ENCODE measurements at regions not wholly inside any gene's neighbourhood (a gene's known extent, or its start where the extent isn't known, plus 50 kb on each side); places are given as distances from the start of the nearest gene placed in this dataset.

DNA sequence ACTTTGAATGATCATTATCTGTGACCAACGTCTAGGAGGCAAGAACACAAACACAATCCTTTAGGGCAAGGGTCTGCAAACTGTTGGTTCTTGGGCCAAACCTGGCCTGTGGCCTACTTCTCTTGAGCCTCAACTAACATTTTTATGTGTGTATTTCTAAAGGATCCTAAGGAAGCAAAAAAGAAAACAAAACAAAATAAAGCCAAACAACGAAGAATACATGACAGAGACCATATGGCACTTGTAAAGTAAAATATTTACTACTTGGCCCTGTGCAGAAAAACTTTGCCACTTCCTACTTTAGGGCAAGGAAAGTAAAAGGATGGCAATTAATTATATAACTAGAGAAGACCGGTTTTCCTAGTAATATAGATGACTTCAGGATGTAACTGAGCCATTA, 1056.2 kb downstream of the EPHA7 start:
- no peak for DNase-seq

GRCh38 chr6:92362404-92362803, 1057.0 kb downstream of the EPHA7 start:
- no peak for DNase-seq

GRCh38 chr6:92361990-92362389, 1057.4 kb downstream of the EPHA7 start:
- no peak for DNase-seq

- no peak for DNase-seq
These were observed 1065.0 kb downstream of the EPHA7 start for GRCh38 chr6:92354270-92354829.

- DNase-seq = no peak
These were observed 1067.2 kb downstream of the EPHA7 start for GRCh38 chr6:92352130-92352529.

DNA sequence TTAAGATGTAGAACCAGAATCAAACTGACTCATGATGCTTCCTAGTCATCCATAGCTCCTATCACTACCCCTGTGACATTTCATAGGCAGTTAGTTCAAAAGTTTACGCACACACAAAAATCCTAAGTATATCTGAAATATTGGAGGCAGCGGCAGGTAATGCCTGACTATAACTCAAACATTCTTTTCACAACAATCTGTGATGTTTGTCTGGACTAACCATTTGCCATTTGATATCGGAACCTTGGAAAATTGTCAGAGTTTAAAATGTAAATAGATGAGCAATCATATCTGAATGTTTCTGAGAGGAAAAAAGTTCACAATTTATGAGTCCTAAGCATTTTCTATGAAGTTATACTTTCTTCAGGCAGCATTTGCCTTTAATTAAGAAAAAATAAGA, 1078.2 kb downstream of the EPHA7 start:
- DNase-seq = no peak

DNA sequence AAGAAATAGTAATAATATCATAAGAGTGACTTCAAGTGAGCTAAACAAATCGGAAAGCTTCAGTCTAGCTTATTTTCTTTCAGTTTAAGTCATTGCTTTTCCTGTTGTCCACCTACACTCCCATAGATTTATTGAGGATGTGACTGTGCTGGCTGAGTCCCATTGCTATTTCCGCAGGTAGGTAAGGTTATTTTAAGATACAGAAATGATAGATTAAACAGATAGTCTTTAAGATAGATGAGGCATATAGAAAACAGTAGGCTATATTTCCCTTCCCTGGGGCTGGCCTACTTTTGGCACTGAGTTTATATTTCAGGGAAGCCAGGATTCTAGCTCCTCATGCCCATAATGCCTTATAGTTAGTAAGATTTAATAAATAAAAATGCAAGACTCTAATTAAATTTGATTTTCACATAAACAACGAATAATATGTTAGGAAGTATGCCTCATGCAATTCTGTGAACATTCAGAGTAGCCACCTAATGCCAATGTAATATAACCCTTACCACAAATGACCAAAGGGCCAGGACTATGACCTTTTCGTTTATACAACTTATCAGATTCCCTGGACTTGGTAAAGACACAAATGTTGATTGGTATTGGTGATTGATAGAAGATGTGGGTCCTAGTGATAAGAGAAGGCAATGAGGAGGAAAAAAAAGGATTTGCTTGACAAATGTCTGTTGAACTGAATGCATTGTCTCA, 1079.3 kb downstream of the EPHA7 start:
- no peak for DNase-seq

- DNase-seq = no peak
These were observed 1081.8 kb downstream of the EPHA7 start for GRCh38 chr6:92337571-92337970.

- no peak for DNase-seq
These were observed 1090.0 kb downstream of the EPHA7 start for GRCh38 chr6:92329208-92329847.

DNA sequence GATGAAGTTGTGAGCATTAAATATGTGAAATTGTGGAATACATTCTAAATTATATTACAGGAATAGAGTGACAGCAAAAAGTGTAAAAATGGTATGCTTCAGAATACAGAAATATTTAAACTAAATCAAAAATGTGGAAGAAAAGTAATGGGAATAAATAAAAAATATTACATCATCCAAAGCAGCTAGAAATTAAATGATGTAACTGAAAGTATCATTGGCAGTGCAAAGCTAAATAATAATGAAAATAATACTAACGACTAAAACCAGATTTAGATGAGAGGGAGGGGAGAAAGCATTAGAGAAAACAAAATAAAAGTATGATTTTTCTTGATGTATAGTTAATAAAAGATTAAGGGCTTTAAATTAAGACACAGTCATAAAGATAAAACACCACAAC, 1104.0 kb downstream of the EPHA7 start:
- no peak for DNase-seq

- DNase-seq = no peak
These were observed 1122.3 kb downstream of the EPHA7 start for GRCh38 chr6:92297101-92297500.

DNA sequence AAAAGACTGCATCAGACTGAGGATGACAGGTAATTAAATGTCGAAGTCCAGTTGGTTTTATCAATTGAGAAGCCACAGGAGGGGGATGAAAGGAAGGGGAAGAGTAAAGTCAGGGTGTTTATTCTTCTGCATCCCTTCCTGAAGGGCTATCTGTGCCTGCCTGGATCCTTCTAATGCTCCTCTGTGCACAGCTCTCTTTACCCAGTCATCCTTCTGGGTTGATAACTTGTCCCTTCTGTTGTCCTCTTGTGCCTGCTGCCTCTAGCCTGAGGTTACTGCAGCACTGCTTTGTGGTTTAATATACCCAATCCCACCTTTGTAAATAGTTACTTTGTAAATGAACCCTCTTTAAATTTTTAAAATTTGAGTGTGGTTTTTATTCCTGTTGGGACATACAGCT, 1127.3 kb downstream of the EPHA7 start:
- DNase-seq = no peak

DNA sequence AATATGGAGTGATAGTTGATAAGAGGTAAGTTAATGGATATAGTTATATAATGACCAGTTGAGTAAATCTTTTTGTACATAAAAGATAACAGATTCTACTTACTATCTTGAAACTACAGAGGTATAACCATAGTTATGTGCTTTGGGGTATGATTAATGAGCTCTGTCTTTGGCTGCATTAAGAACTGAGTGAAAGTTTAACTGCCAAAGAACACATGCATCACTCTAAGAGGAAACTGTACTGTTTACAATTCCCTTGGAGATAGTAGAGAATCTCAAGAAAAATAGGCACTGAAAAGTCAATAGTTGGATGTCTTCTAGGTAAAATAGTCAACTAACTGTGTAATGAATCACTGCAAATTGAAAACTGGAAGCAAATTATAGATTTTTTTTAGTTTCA, 1129.5 kb downstream of the EPHA7 start:
- no peak for DNase-seq

DNA sequence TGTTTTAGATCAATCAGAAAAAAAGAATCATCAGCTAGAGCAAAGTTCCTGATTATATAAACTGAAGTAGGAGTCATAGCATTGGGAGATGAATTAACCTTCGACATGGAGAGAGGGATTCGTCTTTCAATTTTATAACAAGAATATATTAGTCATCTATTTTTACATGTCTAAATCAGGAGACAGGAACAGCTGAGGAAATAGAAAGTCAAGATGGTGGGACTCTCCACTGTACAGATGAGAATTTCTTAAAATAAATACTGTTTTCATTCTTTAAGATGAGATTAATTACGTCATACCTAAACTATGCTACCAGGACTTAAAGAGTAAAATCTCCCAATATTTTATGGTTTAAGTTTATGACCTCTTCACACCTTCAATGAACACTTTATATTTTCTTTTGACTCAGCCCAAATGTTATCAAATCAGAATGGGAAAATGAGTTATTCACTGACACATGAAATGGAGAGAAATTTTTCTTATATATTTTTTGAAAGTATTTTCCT, 1137.7 kb downstream of the EPHA7 start:
- no peak for DNase-seq

GRCh38 chr6:92275150-92275549, 1144.2 kb downstream of the EPHA7 start:
- DNase-seq = no peak

DNA sequence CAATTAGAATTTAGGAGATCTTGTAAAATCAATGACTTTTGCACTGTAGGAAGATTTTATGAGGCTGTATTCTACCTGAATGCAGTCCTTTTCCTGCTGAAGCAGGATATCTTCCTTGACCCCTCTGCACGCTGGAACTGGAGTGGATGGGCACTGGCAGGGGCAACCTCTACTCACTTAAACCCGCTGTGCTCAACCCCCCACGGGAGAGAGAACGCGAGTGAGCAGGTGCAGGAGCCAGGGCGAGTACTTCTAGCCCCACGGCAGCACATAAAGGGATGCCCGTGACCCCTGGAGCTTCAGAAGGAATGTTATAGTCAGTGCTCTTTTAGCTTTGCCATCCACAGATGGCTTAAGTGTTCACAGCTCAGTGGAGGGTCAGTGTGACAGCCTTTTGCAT, 1144.8 kb downstream of the EPHA7 start:
- no peak for DNase-seq

GRCh38 chr6:92273694-92274093, 1145.7 kb downstream of the EPHA7 start:
- DNase-seq = no peak

DNA sequence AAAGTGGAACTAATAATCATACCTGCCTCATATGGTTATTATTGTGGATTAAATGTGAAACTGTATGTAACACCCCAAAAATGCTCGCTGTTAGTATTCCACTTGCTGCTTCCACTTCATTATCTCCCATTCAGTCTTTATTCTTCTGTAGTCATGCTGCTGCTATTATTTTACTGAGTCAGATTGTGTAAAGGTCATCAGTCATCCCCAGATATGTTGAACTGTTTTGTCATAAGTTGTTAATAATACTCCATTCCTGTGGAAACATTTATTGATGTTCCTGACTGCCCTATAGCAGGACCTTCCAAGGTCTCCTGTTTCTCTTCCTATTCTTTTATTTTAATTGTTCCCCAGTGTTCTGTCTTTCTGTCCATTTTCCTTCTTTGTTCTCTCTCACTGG, 1148.3 kb downstream of the EPHA7 start:
- DNase-seq = no peak

GRCh38 chr6:92270365-92270764, 1149.0 kb downstream of the EPHA7 start:
- DNase-seq = no peak

GRCh38 chr6:92267335-92267734, 1152.0 kb downstream of the EPHA7 start:
- DNase-seq = no peak

GRCh38 chr6:92263864-92264263, 1155.5 kb downstream of the EPHA7 start:
- no peak for DNase-seq

GRCh38 chr6:92259171-92259570, 1160.2 kb downstream of the EPHA7 start:
- no peak for DNase-seq

GRCh38 chr6:92243315-92243714, 1176.0 kb downstream of the EPHA7 start:
- DNase-seq = no peak

GRCh38 chr6:92231171-92231701, 1188.1 kb downstream of the EPHA7 start:
- peak; percentile 90 for DNase-seq
